HCT116 (cell line): ENCODE measurements at regions not wholly inside any gene's neighbourhood (a gene's known extent, or its start where the extent isn't known, plus 50 kb on each side); places are given as distances from the start of the nearest gene placed in this dataset.

ENCODE experiments used
- CEBPB ChIP-seq: IDR thresholded peaks from 2 replicates; pipeline ENCODE4 v1.6.1; 2012; ENCODE audit warnings: low read depth
- CTCF ChIP-seq, 3 experiments: fragments of 200-600 bp in 1 of 3; sonication (generic) in 1 of 3; IDR thresholded peaks in 2 of 3; conservative IDR thresholded peaks in 1 of 3; 2 replicates each; pipeline ENCODE4 v1.5.1; 2012 to 2017; ENCODE audit warnings: low read depth in 2 of 3, low read length in 2 of 3, antibody characterized with exemption in 1 of 3, borderline replicate concordance in 1 of 3, control low read depth in 1 of 3, mild to moderate bottlenecking in 1 of 3, mixed read lengths in 1 of 3, mixed run types in 1 of 3, moderate library complexity in 1 of 3; ENCODE audit not compliant: insufficient read depth in 1 of 3
- EZH2 ChIP-seq: fragments of 200-600 bp; sonication (generic); IDR thresholded peaks from 2 replicates; pipeline ENCODE4 v1.6.1; 2017; ENCODE audit warnings: antibody characterized with exemption, mixed run types
- POLR2A ChIP-seq: IDR thresholded peaks from 2 replicates; pipeline ENCODE4 v1.7.0; 2011; ENCODE audit warnings: borderline replicate concordance; ENCODE audit not compliant: insufficient read depth, insufficient read length; ENCODE audit errors: extremely low read depth
- RAD21 ChIP-seq: IDR thresholded peaks from 2 replicates; pipeline ENCODE4 v1.6.1; 2012; ENCODE audit warnings: low read depth, mild to moderate bottlenecking
- REST ChIP-seq: IDR thresholded peaks from 2 replicates; pipeline ENCODE4 v1.6.1; 2012; ENCODE audit warnings: low read depth
- SRF ChIP-seq: IDR thresholded peaks from 2 replicates; pipeline ENCODE4 v1.6.1; 2012; ENCODE audit warnings: low read depth
- ZNF274 ChIP-seq: fragments of 200-500 bp; sonication (Bioruptor generic); IDR thresholded peaks from 2 replicates; pipeline ENCODE4 v1.6.1; 2014; ENCODE audit warnings: mild to moderate bottlenecking, low read depth, low read length, inconsistent platforms

GRCh38 chr4:55763996-55764395 is 55.6 kb upstream of the EXOC1L start:
- TF ChIP-seq POLR2A = no peak
- no peak for TF ChIP-seq REST
- TF ChIP-seq CTCF (IDR thresholded peaks at IDR 0.05 in 2 of 3, conservative IDR thresholded peaks at IDR 0.05 in 1 of 3; ENCODE audit: borderline replicate concordance in 1 of 3, insufficient read depth in 1 of 3, low read depth in 2 of 3, low read length in 2 of 3) = no peak
- TF ChIP-seq ZNF274 = no peak
- TF ChIP-seq SRF = no peak
- TF ChIP-seq CEBPB = no peak
- TF ChIP-seq EZH2 = no peak
- no peak for TF ChIP-seq RAD21
